IPS DF 4.7 (cell line): ENCODE measurements at regions not wholly inside any gene's neighbourhood (a gene's known extent, or its start where the extent isn't known, plus 50 kb on each side); places are given as distances from the start of the nearest gene placed in this dataset.

Experiments
- DNase-seq: peaks from one replicate; pipeline ENCODE4 v3.0.0-alpha.2; 2013; ENCODE audit warnings: low spot score; ENCODE audit errors: extremely low read depth

GRCh38 chr3:102225005-102225404 lies 209.8 kb upstream of the ZPLD1 start:
- no peak for DNase-seq

DNA sequence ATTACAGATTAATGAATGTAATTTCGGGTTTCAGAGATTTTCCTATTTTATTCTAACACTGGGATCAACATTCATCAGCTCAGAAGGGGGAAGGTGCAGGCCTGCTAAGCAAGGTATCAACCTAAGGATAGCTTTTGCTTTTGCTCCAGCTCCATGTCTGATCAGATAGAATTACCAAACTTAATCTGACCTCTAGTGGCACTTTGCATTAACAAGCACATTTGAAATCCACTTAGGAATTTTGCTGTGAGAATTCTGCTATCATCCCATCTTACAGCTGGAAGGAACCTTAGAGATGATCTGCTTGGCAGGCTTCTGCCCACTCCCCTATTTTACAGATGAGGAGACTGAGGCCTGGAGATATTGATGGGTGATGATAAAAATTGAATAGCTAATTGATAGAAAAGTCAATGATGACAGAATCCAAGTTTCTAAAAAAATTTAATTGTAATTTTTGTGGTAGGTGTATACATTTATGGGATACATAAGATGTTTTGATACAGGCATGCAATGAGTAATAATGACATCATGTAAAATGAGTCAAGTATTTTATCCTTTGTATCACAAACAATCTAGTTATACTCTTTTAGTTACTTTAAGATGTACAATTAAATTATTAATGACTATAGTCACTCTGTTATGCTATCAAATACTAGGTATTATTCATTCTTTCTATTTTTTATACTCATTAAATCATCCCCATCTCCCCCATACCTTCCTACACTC lies 209.2 kb upstream of the ZPLD1 start:
- DNase-seq: no peak

- DNase-seq: no peak
These were observed 208.4 kb upstream of the ZPLD1 start for GRCh38 chr3:102226463-102226862.

- peak; percentile 78 for DNase-seq
These were observed 205.7 kb upstream of the ZPLD1 start for GRCh38 chr3:102229062-102229655.

GRCh38 chr3:102230057-102230456 lies 204.8 kb upstream of the ZPLD1 start:
- DNase-seq: no peak

- no peak for DNase-seq
These were observed 200.9 kb upstream of the ZPLD1 start for GRCh38 chr3:102233881-102234280.

- no peak for DNase-seq
These were observed 199.1 kb upstream of the ZPLD1 start for GRCh38 chr3:102235679-102236078.

- DNase-seq: no peak
These were observed 197.6 kb upstream of the ZPLD1 start for GRCh38 chr3:102237181-102237580.

GRCh38 chr3:102237838-102238237 lies 197.0 kb upstream of the ZPLD1 start:
- no peak for DNase-seq

DNA sequence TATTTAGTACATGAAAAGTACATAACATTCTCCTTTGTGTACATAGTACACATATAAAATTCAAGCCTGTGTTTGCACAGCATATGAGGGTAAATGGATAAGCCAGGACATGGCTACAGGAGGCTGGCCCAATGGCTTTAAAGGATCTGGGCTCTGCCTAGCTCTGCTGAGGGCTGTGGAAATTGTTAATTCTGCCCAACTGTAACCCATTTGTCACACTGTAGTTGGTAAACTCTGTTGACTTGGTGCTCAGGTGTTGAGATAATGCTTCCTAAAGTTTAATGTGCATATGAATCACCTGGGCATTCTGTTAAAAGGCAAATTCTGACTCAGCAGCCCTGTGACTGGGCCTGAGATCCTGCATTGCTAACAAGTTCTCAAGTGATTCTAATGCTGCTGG lies 196.5 kb upstream of the ZPLD1 start:
- no peak for DNase-seq

- DNase-seq: no peak
These were observed 194.1 kb upstream of the ZPLD1 start for GRCh38 chr3:102240720-102241119.

DNA sequence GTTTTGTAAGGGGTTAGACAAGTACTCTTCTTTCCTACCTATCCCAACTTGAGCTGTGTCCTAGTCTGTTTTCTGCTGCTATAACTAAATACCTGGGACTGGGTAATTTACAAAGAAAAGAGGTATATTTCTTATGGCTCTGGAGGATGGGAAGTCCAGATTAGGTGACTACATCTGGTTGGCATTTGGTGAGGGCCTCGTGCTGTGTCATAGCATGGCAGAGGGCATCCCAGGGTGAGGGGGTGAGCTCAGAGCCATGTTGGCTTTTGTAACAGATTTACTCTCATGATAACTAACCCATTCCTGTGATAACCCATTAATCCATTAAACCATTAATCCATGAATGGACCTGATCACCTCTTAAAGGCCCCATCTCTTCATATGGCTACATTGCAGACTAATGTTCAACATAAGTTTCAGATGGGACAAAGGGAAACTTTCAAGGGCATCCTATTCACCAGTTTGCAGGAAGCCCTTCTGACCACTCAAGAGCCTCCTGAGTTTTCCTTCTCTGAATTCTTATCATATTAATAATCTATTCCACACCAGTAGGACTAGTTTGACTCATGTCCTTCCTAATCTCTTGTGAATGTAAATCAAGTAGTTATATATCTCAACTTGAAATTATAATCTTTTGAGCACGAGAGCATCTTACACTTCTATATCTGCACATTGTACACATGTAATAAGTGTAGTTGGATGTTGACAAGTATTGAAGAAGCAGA lies 185.7 kb upstream of the ZPLD1 start:
- no peak for DNase-seq

DNA sequence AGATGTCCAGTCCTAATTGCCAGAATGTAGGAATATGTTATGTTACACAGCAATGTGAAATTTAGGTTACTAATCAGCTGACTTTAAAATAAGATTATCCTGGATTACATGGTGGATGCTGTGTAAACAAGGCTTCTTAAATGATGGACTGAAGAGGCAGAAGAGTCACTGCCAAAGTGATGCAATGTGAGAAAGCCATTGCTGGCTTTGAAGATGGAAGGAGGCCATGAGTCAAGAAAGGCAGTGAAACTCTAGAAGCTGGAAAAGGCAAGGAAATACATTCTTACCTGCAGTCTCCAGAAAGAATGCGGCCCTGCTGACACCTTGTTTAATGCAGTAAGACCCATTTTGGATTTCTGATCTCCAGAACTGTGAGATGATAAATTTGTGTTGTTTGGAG lies 179.1 kb upstream of the ZPLD1 start:
- no peak for DNase-seq

DNA sequence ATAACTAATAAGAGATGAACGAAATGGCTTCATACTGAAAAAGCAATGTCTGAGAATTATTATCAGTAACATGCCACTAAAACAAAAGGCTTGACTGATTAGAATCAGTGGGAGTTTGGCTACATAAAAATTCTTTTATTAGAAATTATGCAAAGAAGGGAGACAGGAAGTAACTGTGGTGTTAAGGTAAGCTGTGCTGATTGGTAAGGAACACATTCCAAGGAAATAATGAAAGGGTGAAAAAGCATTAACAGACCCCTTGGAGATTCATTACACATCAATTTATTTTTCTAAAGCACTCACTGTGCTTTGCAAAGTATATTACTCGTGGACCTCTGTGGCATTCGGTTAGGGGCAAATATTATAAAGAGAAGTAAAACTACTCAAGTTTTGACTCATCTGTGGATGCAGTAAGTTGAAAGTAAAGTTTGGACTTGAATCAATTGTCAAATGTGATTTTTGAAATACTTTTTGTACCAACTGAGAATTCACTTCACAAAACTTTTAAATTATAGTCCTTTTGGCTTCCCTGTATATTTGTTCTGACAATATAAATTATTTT lies 176.1 kb upstream of the ZPLD1 start:
- no peak for DNase-seq

GRCh38 chr3:102259663-102260062 lies 175.2 kb upstream of the ZPLD1 start:
- no peak for DNase-seq

DNA sequence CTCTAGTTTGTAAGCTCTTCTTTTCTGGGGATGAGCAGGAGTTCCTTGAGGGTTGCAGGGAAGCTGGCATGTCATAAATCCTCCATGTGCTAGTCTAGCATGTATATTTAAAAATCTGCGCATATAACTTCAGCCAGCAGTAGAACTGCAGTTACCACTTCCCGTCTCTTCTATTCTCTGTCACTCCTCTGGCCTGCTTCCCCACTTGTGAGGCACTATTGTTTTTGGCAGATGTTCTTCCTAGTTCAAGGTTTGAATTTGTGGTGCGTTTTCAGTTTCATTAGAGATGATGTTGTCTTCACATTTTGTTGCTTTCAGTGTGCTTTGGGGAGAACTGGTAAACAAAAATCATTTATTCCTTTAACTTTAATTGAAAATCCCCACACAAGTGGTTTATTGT lies 169.1 kb upstream of the ZPLD1 start:
- no peak for DNase-seq

GRCh38 chr3:102269406-102269805 lies 165.4 kb upstream of the ZPLD1 start:
- DNase-seq: no peak

GRCh38 chr3:102290241-102290640 lies 144.6 kb upstream of the ZPLD1 start:
- no peak for DNase-seq

GRCh38 chr3:102295756-102296155 lies 139.1 kb upstream of the ZPLD1 start:
- no peak for DNase-seq

DNA sequence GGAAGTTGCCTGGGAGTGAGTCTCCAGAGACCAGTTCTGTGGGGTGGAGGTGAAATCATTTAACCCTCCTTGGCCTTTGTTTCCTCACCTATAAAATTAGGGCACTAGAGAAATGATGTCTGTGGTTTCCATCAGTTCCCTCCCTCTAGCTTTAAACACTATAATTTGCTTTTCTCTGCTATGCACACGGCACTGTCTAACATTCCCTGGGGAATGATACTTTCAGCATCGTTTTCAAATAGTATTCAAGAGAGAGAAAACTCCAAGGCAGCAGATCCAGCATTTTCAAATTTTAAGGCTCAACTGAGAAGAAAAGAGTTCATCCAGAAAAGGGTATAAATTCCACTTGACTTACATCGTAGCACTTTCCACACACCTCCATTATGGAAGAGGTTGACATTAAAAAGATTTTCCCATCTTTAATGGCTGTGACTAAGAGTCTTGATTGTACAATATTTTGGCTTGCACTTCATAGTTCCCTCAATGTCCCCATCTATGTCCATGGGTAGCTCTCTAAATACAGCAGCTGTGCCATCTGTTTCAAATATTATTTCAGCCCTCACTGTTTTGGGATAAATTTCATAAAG lies 137.7 kb upstream of the ZPLD1 start:
- no peak for DNase-seq

DNA sequence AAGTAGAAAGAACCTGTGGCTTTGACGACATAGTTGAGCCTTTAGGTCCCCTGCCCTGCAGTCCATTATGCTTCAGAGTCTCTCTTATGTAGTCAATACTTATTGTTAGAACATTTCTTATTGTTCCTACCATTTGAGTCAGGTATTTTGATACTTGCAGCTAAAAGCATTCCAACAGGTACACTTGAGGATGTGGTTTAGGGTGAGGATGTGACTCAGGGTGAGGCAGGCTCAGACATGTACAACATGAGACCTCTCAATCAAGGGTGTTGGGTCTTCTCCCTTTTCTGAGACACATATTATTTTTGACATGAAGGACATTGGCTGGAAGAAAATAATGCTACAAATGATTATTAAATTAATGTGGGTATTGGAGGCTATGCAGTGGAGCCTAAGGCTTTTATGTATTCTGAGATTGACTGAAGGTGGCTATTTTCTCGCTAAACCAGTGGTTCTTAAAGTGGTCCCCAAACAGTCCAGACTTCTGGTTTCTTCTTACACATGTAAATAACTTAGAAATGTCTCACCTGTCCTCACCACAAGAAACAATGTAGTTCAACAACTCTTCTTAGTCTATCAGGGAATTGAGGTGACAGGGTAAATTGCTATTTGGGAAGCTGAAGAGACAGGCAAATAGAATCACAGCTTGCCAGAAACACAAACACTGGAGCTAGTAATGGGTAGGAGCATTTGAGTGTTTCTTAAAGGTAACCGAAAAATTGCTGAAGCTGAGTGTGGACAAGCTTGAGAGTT lies 135.5 kb upstream of the ZPLD1 start:
- no peak for DNase-seq
